Heart left ventricle (tissue), 16 donors: ENCODE measurements at regions not wholly inside any gene's neighbourhood (a gene's known extent, or its start where the extent isn't known, plus 50 kb on each side); places are given as distances from the start of the nearest gene placed in this dataset.
A peak's percentile ranks its signal among the peaks of the same experiment; 100 is the strongest.

Experiments used
- ATAC-seq, 4 donors: fragments of 200-7000 bp; cut with Tn5 transposase; one replicate each; pipeline ENCODE4 v1.9.1; 2020 to 2022; ENCODE audit warnings: moderate library complexity in 4 of 4, mild to moderate bottlenecking in 3 of 4, moderate number of reproducible peaks in 1 of 4
- DNase-seq, 5 donors: peaks; one replicate each; pipeline ENCODE4 v3.0.0-alpha.2; 2020
- H3K27ac ChIP-seq, 12 donors: fragments of 200-600 bp; sonication (generic) in 4 of 12; one replicate each; pipeline versions ENCODE4 v1.5.0 to v1.8.0; 2016 to 2022; ENCODE audit warnings: mild to moderate bottlenecking in 2 of 12
- H3K27me3 ChIP-seq, 9 donors: fragments of 200-600 bp; sonication (generic) in 2 of 9; one replicate each; pipeline versions ENCODE4 v1.5.1 to v1.8.0; 2016 to 2022; ENCODE audit warnings: mild to moderate bottlenecking in 3 of 9
- H3K36me3 ChIP-seq, 9 donors: fragments of 200-600 bp; sonication (generic) in 2 of 9; one replicate each; pipeline versions ENCODE4 v1.5.0 to v1.8.0; 2018 to 2022; ENCODE audit warnings: mild to moderate bottlenecking in 2 of 9
- H3K4me1 ChIP-seq, 12 donors: fragments of 200-600 bp; sonication (generic) in 4 of 12; one replicate each; pipeline versions ENCODE4 v1.5.0 to v1.8.0; 2016 to 2022; ENCODE audit warnings: mild to moderate bottlenecking in 3 of 12
- H3K4me3 ChIP-seq, 12 donors: fragments of 200-600 bp; sonication (generic) in 4 of 12; one replicate each; pipeline versions ENCODE4 v1.5.0 to v1.8.0; 2017 to 2022; ENCODE audit warnings: mild to moderate bottlenecking in 9 of 12, moderate library complexity in 4 of 12
- H3K9me3 ChIP-seq, 12 donors: fragments of 200-600 bp; sonication (generic) in 4 of 12; one replicate each; pipeline versions ENCODE4 v1.5.0 to v1.8.0; 2016 to 2022; ENCODE audit warnings: mild to moderate bottlenecking in 1 of 12
- CTCF ChIP-seq, 12 donors: fragments of 200-600 bp; sonication (generic) in 4 of 12; IDR thresholded peaks; one replicate each; pipeline versions ENCODE4 v1.5.0 to v1.8.0; 2018 to 2022; ENCODE audit warnings: antibody characterized with exemption in 12 of 12, mild to moderate bottlenecking in 5 of 12
- POLR2A ChIP-seq, 2 donors: fragments of 450-650 bp; IDR thresholded peaks; one replicate each; pipeline ENCODE4 v1.6.1; 2017; ENCODE audit warnings: antibody characterized with exemption in 2 of 2, mild to moderate bottlenecking in 2 of 2, moderate library complexity in 2 of 2
- WGBS, 4 donors: extraction: QIAGEN DNeasy Blood & Tissue Kit in 2 of 4; methylation state at CpG; one replicate each; pipeline versions ENCODE4 v1.1.5 to v1.1.7; 2013 to 2018; 5-methylcytosine and 5-hydroxymethylcytosine counted together
- intact Hi-C, 10 donors: fragments of 100-400 bp; cut with DNase I; formaldehyde crosslinking; loops; one replicate each; pipeline versions ENCODE4 v1.11.1 to v1.14.2; 2022
- donor health status: ischemic (EF 13 %, LVEDD 7.1; RV severe dilation, severe dysfunction).
- donor health status: healthy with polysubstance abuse.
- donor health status: DM: no; HTN: yes; CAD: no.
- donor health status: DM: no; HTN: no; CAD: no.
- donor health status: ischemic (EF 25% LVEDD 6.9; RV normal size, moderate dysfunction).
- donor health status: ischemic (EF 25% LVEDD 5.7; RV mildly dilated, moderate dysfunction).
- donor health status: healthy.
- donor health status: DM: yes; HTN: yes; CAD: no.
- donor health status: ischemic (EF 35%, LVEDD 5.7; RV mildly dilated, moderate dysfunction).
- donor health status: nonischemic (EF 11% LVEDD 7.7; RV severe dilation, severe dysfunction).
- donor health status: DM: yes; HTN: yes; CAD: no.
- donor health status: PGD.
- donor health status: ischemic (EF 29% LVEDD 5.4; RV normal size, mild dysfunction).
- donor health status: nonischemic (EF 23%, LVEDD 6.1; RV moderate dilation, normal function).

- intact Hi-C loops: no loop called here
- no peaks in the 10 kb centered on the region for H3K9me3 ChIP-seq
- no peaks in the 10 kb centered on the region for H3K36me3 ChIP-seq
- TF ChIP-seq CTCF (IDR thresholded peaks at IDR 0.05): no peak
- TF ChIP-seq POLR2A (IDR thresholded peaks at IDR 0.05): no peak
- no peak overlapping the region for H3K4me3 ChIP-seq
- H3K27me3 ChIP-seq: no peaks in the 10 kb centered on the region
- peaks cover 0 to 7% (median 4%) of the 10 kb centered on the region in 12 donors for H3K4me1 ChIP-seq
- 92 to 100% (median 97%) methylated on average over 1 of the region's 1 CpG for WGBS, 4 donors
- H3K27ac ChIP-seq: no peak overlapping the region
- ATAC-seq (no peak), DNase-seq (no peak)
Measured at GRCh38 chr5:90117005-90117404, 292.6 kb downstream of the CETN3 start.

- TF ChIP-seq POLR2A (IDR thresholded peaks at IDR 0.05) (no peak), CTCF (IDR thresholded peaks at IDR 0.05) (no peak)
- no peak overlapping the region for H3K27ac ChIP-seq
- 49 to 94% (median 91%) methylated on average over 1 of the region's 1 CpG for WGBS, 4 donors
- no peaks in the 10 kb centered on the region for H3K27me3 ChIP-seq
- ATAC-seq: no peak
- intact Hi-C loops: no loop called here
- H3K36me3 ChIP-seq: no peaks in the 10 kb centered on the region
- no peak overlapping the region for H3K4me3 ChIP-seq
- peaks cover 0 to 11% (median 0%) of the 10 kb centered on the region in 12 donors for H3K9me3 ChIP-seq
- H3K4me1 ChIP-seq: peaks cover 0 to 15% (median 8%) of the 10 kb centered on the region in 12 donors
- DNase-seq: no peak
Measured at GRCh38 chr5:90113108-90113507, 296.4 kb downstream of the CETN3 start.

- Histone ChIP-seq H3K27me3 (no peaks in the 10 kb centered on the region), H3K4me1 (peaks cover 0 to 15% (median 8%) of the 10 kb centered on the region in 12 donors), H3K27ac (peak overlapping the region in 2 of 12 donors; percentile 11 to 33), H3K9me3 (peaks cover 0 to 11% (median 0%) of the 10 kb centered on the region in 12 donors), H3K36me3 (no peaks in the 10 kb centered on the region), H3K4me3 (peak overlapping the region in 4 of 12 donors; percentile 1 to 19 (median 13))
- DNase-seq (no peak), ATAC-seq (peak in 2 of 4 donors; percentile 33 to 39)
- TF ChIP-seq POLR2A (IDR thresholded peaks at IDR 0.05) (no peak), CTCF (IDR thresholded peaks at IDR 0.05) (no peak)
- WGBS, 4 donors: 44 to 56% (median 47%) methylated on average over 2 of the region's 2 CpGs
- intact Hi-C loops: no loop called here
Measured at GRCh38 chr5:90112033-90112692, 297.4 kb downstream of the CETN3 start.

- ATAC-seq: no peak
- Histone ChIP-seq H3K27me3 (no peaks in the 10 kb centered on the region), H3K9me3 (peaks cover 0 to 11% (median 0%) of the 10 kb centered on the region in 12 donors), H3K4me1 (peaks cover 0 to 15% (median 8%) of the 10 kb centered on the region in 12 donors), H3K36me3 (no peaks in the 10 kb centered on the region), H3K27ac (peak overlapping the region in 4 of 12 donors; percentile 9 to 33 (median 22)), H3K4me3 (peak overlapping the region in 4 of 12 donors; percentile 1 to 19 (median 13))
- 34 to 47% (median 42%) methylated on average over 10 of the region's 10 CpGs for WGBS, 4 donors
- no peak for DNase-seq
- TF ChIP-seq CTCF (IDR thresholded peaks at IDR 0.05) (no peak), POLR2A (IDR thresholded peaks at IDR 0.05) (no peak)
- intact Hi-C loops: no loop called here
Measured at GRCh38 chr5:90111364-90112032, 298.1 kb downstream of the CETN3 start.
